ENCODE measurements at regions not wholly inside any gene's neighbourhood (a gene's known extent, or its start where the extent isn't known, plus 50 kb on each side); places are given as distances from the start of the nearest gene placed in this dataset.
"Not testable (repeated sequence)": the region's sequence is repeated elsewhere in the genome, so short reads cannot be mapped to it uniquely, and the experiment has no call there.

DNA sequence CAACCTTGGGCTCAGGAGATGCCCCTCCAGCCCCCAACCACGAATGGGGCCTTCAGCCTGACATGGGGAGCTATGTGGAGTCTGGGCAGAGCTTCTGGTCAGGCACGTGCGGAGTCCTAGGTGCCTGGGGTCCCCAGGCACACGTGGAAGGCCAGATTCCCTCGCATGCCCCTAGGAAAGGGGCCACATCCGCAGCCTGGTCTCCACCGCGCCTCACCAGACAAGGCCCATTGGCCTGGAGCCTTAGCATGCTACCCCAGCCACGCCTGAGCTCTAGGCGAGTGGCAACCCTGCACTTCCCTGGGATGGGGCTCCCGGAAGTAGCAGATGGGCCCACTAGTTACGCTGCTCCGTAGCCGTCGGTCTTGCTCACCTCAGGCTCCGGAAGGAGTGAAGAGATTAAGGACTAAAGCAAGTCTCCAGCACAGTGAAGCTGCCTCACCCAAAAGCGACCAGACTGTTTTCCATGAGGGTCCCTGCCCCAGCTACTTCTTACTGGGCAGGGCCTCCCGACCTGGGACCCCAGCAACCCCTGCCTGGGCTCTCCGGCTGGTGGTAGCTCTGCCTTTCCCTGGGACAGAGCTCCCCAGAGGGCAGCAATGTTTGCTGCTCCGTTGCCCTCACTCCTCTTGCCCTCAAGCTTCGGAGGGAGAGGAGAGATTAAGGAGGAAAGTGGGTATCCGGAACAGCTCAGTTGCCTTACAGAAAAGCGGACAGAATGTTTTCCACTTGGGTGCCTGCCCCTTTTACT, 93.2 kb upstream of the IMPG1 start:
- WGBS: 91% methylated on average over 23 of the region's 23 CpGs

DNA sequence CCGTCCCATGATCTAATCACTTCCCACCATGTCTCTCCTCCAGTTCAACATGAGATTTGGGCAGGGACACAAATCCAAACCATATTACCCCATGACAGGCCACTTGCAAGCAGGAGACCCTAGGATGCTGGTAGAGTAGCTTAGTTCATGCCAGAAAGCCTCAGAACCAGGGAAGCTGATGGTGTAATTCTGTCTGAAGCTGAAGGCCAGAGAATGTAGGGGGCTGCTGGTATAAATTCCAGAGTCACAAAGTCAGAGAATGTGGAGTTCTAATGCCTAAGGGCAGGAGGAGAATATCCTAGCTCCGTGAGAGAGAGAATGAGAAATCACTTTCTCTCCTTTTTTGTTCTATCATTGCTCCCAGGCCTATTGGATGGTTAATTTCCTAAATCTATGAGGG, 90.3 kb upstream of the IMPG1 start:
- H3K9me3 ChIP-seq: no peaks in the 10 kb centered on the region
- DNase-seq (ENCODE audit: low spot score): no peak
- intact Hi-C loops (cut with DNase I): no loop called here
- H3K27me3 ChIP-seq (replicated peaks; ENCODE audit: insufficient read depth): no peaks in the 10 kb centered on the region
- no peaks in the 10 kb centered on the region for H3K4me1 ChIP-seq (replicated peaks)
- no peak for TF ChIP-seq POLR2AphosphoS5 (IDR thresholded peaks at IDR 0.05)
- TF ChIP-seq, protein P1, sequence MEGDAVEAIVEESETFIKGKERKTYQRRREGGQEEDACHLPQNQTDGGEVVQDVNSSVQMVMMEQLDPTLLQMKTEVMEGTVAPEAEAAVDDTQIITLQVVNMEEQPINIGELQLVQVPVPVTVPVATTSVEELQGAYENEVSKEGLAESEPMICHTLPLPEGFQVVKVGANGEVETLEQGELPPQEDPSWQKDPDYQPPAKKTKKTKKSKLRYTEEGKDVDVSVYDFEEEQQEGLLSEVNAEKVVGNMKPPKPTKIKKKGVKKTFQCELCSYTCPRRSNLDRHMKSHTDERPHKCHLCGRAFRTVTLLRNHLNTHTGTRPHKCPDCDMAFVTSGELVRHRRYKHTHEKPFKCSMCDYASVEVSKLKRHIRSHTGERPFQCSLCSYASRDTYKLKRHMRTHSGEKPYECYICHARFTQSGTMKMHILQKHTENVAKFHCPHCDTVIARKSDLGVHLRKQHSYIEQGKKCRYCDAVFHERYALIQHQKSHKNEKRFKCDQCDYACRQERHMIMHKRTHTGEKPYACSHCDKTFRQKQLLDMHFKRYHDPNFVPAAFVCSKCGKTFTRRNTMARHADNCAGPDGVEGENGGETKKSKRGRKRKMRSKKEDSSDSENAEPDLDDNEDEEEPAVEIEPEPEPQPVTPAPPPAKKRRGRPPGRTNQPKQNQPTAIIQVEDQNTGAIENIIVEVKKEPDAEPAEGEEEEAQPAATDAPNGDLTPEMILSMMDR (IDR thresholded peaks at IDR 0.05): no peak
- no peak for TF ChIP-seq POLR2A (IDR thresholded peaks at IDR 0.05)
- WGBS: 60% methylated on average over 2 of the region's 2 CpGs
- no peak overlapping the region for H3K27ac ChIP-seq
- no peak overlapping the region for H3K4me3 ChIP-seq
- no peaks in the 10 kb centered on the region for H3K36me3 ChIP-seq

More for the DNA sequence above, 93.2 kb upstream of the IMPG1 start:
- no peak for DNase-seq (ENCODE audit: low spot score)
- intact Hi-C loops (cut with DNase I): no loop called here
- Histone ChIP-seq H3K9me3 (no peaks in the 10 kb centered on the region), H3K27me3 (replicated peaks; ENCODE audit: insufficient read depth) (no peaks in the 10 kb centered on the region), H3K36me3 (no peaks in the 10 kb centered on the region), H3K27ac (no peak overlapping the region), H3K4me3 (no peak overlapping the region), H3K4me1 (replicated peaks) (no peaks in the 10 kb centered on the region)
- TF ChIP-seq POLR2AphosphoS5 (IDR thresholded peaks at IDR 0.05) (no peak), POLR2A (IDR thresholded peaks at IDR 0.05) (no peak)
- TF ChIP-seq, protein P1 (IDR thresholded peaks at IDR 0.05): no peak

DNA sequence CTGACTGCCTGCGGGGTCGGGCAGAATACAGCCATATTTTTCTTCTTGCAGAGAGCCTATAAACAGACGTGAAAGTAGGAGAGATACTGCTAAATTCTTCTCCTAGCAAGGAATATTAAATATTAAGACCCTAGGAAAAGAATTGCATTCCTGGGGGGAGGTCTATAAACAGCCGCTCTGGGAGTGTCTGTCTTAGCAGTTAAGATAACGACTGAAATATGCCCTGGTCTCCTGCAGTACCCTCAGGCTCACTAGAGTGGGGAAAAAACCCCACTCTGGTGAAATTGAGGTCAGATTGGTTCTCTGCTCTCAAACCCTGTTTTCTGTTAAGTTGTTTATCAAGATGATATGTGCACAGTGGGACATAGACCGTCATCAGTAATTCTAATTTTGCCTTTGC, 85.3 kb upstream of the IMPG1 start:
- WGBS: 93% methylated on average over 6 of the region's 6 CpGs
- DNase-seq (ENCODE audit: low spot score); intact Hi-C loops (cut with DNase I); H3K36me3 ChIP-seq; H3K4me3 ChIP-seq; H3K9me3 ChIP-seq; H3K27ac ChIP-seq; H3K27me3 ChIP-seq (replicated peaks; ENCODE audit: insufficient read depth); H3K4me1 ChIP-seq (replicated peaks): not testable (repeated sequence)

DNA sequence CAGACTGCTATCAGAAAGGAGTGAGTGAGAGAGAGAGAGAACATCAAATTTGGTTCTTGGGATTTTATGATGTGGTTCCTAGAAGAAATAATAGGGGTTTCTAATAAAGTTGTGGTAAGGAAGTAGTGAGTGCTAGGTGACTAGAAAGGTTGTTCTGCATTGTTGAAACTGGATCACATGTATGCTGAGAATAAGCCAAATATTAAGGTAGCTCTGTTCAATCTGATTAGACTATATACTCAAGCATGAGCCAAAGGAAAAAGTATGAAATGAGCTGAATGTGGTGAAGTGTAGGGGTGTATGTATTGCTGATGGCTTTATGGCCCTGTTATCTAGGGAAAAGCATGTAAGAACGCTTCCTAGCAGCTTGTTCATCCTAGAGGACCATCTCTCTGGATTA, 63.0 kb upstream of the IMPG1 start:
- no peak for TF ChIP-seq POLR2A (IDR thresholded peaks at IDR 0.05)
- TF ChIP-seq POLR2AphosphoS5 (IDR thresholded peaks at IDR 0.05): no peak
- TF ChIP-seq, protein P1 (IDR thresholded peaks at IDR 0.05): no peak
- no peak overlapping the region for H3K27ac ChIP-seq
- no peaks in the 10 kb centered on the region for H3K4me1 ChIP-seq (replicated peaks)
- no peak overlapping the region for H3K4me3 ChIP-seq
- no peak for DNase-seq (ENCODE audit: low spot score)
- intact Hi-C loops (cut with DNase I): no loop called here
- no peaks in the 10 kb centered on the region for H3K9me3 ChIP-seq
- H3K36me3 ChIP-seq: no peaks in the 10 kb centered on the region
- H3K27me3 ChIP-seq (replicated peaks; ENCODE audit: insufficient read depth): no peaks in the 10 kb centered on the region
- 39% methylated on average over 1 of the region's 1 CpG for WGBS

DNA sequence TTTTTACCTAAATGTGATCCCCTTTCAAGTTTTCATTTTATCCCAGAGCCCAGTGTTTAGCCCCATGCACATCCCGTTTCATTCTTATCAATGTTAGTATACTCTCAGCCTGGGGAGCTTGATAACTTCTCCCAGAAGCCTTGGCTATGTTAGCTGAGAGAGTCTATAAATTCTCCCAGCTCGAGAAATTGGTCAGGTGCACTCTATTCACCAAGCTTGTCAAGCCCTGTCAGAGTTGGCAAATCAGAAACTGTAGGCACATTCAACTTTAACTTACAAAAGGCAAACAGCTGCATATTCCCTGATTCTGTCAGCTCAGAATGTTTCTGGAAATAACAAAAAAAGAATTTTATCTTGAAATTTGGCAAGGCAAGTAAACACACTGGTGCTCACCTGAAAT, 62.2 kb upstream of the IMPG1 start:
- H3K27me3 ChIP-seq (replicated peaks; ENCODE audit: insufficient read depth): no peaks in the 10 kb centered on the region
- H3K4me3 ChIP-seq: no peak overlapping the region
- DNase-seq (ENCODE audit: low spot score): no peak
- TF ChIP-seq, protein P1 (IDR thresholded peaks at IDR 0.05): no peak
- no peak for TF ChIP-seq POLR2AphosphoS5 (IDR thresholded peaks at IDR 0.05)
- no peak for TF ChIP-seq POLR2A (IDR thresholded peaks at IDR 0.05)
- H3K36me3 ChIP-seq: no peaks in the 10 kb centered on the region
- intact Hi-C loops (cut with DNase I): no loop called here
- H3K4me1 ChIP-seq (replicated peaks): no peaks in the 10 kb centered on the region
- 23% methylated on average over 2 of the region's 2 CpGs for WGBS
- no peaks in the 10 kb centered on the region for H3K9me3 ChIP-seq
- no peak overlapping the region for H3K27ac ChIP-seq
